HG02588 (cell line): ENCODE measurements at regions not wholly inside any gene's neighbourhood (a gene's known extent, or its start where the extent isn't known, plus 50 kb on each side); places are given as distances from the start of the nearest gene placed in this dataset.

Source experiments
- ATAC-seq: cut with Tn5 transposase; IDR thresholded peaks from one replicate; pipeline ENCODE4 v1.9.1; 2021; ENCODE audit warnings: mild to moderate bottlenecking, moderate library complexity; ENCODE audit not compliant: unreplicated experiment

DNA sequence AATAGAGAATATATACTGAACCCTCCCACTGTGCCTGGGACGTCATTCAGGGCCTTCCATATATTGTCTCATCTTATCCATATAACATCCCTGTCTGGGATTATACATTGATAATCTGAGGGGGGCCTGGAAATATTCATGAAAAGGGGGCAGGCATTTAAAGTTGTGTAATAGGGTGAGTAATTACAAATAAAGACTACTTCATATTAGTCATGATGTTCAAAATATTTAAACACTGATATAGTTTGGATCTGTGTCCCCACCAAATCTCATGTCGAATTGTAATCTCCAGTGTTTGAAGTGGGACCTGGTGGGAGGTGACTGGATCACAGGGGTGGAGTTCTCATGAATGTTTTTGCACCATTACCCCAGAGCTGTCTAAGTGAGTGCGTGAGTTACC, 97.8 kb downstream of the AQP9 start:
- ATAC-seq: no peak

DNA sequence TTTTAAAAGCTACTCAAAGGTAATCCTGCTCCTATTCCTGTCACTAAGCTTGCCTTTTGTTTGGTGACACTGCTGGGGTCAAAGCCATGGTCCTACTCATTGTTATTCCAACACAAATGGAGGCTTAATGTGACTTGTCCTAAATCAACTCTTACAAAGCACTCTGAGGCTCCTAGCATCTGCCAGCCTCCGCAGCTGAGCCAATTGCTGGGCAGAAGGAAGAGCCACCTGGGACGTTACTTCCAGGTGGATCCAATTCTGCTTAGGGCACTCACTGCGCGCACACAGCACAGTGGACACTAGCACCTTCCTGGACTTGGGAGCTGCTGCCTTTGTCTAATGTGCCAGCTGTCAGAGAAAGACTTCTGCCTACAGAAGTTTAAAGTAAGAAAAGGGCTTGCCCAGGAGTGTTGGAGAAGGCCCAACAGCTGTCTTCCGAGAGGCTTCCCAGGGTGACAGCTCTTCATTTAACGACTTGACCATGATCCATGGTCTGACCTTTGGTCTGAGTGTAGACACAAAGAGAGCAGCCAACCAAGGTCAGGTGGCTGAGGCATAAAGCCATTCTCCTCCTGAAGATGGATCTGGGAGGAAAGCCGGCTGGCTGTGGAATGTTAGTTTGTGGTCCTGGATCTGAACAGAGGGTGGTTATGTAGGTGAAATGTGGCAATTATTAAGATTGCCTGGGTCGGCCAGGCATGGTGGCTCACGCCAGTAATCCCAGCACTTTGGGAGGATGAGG, 102.2 kb downstream of the AQP9 start:
- ATAC-seq: no peak

DNA sequence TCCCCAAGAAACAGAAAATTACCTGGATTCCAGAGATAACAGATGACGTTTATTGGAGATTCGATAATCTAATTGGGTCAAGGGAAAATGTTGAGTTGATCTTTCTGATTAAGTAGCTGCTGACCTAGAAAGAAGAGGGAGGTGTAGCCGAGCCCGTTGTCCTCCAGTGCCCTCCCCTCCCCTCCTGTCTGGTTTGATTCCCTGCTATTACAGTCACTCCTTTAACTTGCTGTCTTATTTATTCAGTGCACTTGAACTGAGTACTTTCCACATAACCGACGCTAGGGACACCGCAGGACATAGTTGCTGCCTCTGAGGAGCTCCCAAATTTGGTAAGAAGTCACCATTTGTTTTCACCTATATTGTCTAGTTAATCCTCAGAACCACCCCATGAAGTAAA, 103.7 kb downstream of the AQP9 start:
- no peak for ATAC-seq

DNA sequence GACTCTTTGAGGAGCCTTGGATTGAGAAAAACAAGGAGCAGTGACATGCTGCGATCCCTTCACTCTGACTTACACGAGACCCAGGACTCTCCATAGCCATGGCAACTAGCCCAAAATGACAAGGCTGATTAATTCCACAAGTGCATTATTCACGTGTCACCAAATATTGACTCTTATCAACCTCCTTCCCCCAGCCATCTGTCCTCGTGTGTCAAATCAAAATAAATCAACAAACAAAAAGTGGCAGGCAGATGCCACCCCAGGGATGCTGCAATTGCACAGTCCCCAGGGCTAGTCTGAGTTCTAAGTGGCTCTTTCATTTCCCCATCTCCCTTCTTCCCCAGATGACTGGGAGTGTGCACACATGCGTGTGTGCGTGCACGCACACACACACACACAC, 104.9 kb downstream of the AQP9 start:
- no peak for ATAC-seq

DNA sequence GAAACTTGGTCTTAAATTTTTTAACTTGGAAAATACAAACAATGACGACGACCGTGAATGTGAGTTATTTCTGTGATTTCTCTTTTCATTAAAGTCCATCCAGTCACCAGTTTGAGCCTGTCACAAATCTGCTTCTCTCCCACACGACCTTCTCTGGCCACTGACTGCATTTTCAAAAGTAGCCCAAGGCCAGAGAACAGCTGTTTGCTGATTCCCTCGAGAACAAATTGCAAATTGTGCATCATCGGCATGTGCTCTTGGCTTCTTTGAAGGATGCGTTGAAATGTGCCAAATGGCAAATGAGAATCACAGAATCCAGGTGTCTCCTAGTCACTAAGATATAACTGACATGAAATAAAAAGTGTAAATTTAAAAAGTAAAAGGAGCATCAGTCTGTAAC, 106.4 kb downstream of the AQP9 start:
- no peak for ATAC-seq

DNA sequence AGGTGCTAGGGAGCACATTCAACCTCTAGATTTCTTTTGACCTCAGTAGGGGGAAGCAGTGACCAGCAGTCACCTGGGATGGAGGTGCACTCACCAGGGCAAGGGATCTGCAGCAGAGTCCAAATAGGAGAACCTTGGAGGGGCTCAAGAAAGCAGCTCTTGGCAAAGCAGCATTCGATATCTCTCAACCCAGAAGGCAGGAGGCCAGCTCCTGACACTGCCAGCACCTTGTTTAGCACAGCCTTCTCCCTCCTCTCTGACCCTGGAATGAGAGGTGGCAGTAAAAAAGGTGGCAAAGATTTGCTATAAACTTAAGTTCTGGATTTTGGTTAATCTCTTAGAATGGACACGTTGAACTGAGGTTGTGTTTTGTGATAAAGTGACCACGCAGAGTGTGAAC, 107.9 kb downstream of the AQP9 start:
- no peak for ATAC-seq

DNA sequence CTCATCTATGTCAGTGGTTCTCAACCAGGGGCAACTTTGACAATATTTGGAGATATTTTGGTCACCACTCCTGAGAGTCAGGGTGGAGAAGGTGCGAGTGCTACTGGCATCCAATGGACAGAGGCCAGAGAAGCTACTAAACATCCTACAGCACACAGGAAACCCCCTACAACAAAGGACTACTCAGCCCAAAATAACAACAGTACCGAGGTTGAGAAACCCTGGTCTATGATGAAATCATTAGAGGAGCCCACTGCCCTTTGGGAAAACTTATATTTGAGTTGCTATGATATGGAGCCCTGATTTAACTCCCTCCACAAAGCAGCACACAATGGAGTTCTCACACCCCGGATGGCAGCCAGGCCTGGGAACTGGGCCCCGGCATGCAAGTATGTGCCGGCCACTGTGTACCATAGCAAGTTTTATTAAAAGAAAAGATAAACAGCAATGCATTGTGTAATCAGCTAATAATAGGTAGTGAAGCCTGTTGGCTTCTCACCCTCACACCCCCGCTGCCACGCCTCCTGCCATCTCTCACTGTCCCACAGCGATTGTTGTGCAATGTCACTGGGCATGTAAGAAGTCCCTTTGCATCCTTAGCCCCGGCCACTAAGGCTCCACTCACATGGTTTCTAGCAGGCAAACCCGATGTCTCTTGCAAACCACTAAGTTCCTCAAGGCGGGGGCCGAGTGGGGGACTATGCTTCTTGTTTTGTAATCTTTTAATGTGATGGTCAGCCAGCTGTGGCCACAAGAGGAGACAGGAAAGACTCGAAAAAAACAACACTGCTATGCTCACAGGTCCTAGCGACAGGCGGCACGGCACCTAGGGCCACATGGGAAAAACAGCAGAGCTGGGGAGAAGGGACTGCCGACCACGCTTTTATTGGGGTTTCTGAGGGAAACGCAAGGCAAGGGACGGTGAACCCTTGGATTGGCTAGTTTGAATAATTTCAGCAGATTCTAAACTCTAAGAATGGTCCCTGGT, 110.0 kb downstream of the AQP9 start:
- ATAC-seq: no peak

DNA sequence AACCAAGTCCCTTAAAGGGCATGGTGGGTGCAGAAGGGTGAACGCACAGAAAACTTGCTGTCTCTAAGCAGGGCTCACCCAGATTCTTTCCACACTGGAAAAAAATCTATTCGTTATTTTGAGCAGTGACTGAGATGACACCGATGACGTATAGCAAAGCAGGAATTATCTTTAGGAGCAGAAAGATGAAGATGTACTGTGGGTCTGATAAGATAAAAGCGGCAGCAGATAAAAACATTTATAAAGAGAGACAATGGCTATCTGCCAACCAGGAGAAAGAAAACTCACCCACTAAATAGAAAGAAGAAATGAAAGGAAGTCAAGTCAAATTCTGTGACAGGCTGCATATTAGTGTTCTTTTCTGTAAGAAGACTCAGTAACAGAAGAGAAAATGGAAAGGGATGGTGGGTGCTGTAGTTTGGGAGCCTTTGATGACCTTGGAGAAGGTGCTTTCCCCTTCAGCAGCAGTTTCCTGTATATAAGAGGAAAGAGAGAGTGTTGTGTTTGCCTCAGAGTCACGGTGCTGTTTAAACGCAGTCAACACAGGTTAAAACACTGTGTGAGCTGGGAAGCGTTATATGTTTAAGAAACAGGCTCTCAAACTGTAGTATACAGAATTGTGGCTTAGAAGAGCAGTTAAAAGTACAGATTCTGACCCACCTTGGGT, 111.6 kb downstream of the AQP9 start:
- no peak for ATAC-seq

DNA sequence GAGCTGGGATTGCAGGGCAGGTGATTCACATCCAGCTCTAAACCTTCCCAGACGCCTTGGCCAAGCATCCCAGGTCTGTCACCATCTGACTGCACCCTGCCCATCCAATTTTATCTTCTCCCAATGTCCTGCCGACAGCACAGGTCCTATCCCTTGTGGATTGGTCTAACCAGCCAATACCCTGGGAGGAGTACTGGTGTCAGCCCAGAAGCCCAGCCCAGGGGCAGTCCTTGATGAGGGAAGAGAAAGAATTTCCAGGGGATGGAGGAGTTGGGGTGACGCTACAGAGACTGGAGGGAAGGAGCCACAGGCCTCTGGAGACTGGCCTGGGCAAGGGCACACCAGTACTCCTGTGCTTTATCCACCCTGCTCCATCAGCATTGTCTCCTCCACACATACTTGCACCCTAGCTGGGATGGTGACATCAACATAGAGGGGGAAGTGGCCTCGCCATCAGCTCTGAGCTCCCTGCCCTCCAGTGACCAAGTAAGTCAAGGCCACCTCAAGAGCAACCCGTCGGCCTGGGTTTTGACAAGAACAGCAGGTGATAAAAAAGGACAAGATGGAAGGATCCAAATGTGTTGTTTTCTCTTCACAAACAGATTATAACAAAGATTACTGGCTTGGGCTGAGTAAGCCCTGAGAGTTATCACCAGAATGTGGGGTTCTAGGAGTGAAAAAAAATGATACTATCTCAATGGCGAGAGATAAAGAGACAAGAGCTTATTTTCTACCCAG, 114.6 kb downstream of the AQP9 start:
- ATAC-seq: no peak

DNA sequence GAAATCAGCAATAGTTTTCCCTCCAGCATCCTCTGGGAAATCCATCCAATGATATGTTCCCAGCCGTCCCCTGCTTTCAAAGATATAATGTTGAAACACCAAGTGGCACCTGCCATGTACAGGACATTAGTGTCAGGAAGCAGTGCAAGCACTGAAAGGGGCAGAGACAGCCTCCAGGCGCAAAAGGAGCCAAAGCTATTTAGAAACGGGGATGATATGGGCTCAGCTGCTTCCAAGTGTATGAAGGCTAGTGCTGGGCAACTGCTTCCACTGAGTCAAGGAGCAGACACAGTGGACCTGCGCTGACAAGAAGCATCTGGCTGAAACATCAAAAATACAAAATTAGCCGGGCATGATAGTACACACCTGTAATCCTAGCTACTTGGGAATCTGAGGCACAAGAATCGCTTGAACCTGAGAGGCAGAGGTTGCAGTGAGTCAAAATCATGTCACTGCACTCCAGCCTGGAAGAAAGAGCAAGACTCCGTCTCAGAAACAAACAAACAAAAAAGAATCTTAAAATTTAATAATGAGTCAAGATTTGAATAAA, 119.7 kb downstream of the AQP9 start:
- ATAC-seq: no peak

DNA sequence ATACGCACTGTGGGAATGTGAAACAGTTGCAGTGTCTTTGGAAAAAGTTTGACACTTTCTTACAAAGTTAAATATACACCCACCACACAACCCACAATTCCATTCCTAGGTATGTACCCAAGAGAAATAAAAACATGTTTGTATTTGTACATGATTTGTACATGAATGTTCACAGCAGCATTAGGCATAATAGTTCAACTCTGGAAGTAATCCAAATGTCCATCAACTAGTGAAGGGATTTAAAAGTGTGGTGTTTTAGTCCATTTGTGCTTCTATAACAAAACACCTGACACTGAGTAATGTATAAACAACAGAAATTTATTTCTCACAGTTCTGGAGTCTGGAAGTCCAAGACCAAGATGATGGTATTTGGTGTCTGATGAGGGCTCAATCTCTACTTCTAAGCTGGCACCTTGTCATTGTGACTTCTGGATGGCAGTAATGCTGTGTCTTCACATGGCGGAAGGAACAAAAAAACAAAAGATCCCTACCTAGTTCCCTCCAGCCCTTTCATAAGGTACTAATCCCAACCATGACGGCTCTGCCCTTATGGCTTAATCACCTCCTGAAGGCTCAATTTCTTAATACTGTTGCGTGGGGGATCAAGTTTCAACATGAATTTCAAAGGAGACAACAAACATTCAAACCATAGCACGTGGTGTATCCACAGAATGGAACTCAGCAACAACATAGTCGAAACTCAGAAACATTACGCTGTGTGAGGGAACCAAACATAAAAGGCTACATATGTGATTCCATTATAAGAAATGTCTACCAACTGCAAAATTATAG, 120.5 kb downstream of the AQP9 start:
- ATAC-seq: no peak

DNA sequence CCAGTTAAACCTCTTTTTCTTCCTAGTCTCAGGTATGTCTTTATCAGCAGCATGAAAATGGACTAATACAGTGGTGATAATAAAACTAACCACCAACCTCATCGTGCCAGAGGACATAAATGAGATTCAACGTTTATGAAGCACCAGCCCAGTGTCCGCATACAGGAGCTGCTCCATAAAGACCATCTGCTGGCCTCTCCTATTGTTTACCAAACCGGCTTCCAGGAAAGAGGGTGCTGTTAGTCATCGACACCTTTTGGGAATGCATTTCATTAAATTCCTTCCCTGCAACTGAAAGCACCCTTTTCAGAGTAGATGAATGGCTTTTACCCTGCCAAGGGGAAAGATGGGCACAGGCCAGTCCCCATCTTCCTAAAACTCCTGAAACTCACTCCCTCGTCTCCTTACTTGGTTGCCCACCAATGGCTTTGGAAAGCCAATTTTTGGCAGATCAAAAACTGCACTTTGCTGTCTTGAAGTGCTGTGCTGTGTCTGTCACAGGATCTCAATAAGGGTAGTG, 122.1 kb downstream of the AQP9 start:
- no peak for ATAC-seq

DNA sequence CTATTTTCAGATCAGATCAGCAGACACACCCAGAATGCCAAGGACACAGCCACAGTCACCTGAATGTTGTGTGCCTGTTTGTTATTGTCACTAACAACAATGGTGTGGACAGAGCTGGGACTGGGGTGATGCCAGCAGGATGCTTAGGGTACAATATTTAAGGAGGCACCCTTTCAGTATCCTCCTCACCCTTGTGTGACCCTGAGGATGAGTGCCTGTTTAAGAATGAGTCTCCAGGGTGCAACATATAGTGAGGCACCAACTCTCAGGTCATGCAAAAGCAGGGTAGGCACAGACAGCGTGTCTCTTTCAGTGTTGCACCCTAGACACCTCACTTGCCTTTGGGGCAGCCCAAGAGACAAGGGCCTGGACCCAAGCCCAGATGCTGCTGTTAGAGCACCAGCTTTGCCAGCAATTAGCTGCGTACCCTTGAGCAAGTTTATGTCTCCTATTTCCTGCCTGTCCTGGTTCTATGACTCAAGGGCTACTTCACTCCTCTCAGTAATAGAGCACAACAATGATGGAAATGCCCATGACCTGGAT, 122.6 kb downstream of the AQP9 start:
- no peak for ATAC-seq

DNA sequence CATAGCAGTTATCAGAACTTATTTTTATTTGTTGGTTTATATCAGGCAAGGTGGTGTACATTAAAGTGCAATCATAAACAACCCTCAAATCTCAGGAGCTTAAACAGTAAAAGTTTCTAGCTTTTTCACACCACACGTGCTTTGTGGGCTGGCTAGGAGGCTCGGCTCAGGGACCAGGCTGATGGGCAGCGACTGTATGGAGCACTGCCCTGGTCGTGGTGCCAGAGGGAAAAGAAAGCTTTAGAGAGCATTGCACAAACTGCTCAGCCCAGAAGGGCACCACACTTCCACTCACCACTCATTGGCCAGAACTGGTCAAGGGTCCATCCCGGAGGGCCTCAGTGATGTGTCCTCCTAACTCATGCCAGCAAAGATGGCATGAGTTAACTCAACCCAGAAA, 123.2 kb downstream of the AQP9 start:
- no peak for ATAC-seq

DNA sequence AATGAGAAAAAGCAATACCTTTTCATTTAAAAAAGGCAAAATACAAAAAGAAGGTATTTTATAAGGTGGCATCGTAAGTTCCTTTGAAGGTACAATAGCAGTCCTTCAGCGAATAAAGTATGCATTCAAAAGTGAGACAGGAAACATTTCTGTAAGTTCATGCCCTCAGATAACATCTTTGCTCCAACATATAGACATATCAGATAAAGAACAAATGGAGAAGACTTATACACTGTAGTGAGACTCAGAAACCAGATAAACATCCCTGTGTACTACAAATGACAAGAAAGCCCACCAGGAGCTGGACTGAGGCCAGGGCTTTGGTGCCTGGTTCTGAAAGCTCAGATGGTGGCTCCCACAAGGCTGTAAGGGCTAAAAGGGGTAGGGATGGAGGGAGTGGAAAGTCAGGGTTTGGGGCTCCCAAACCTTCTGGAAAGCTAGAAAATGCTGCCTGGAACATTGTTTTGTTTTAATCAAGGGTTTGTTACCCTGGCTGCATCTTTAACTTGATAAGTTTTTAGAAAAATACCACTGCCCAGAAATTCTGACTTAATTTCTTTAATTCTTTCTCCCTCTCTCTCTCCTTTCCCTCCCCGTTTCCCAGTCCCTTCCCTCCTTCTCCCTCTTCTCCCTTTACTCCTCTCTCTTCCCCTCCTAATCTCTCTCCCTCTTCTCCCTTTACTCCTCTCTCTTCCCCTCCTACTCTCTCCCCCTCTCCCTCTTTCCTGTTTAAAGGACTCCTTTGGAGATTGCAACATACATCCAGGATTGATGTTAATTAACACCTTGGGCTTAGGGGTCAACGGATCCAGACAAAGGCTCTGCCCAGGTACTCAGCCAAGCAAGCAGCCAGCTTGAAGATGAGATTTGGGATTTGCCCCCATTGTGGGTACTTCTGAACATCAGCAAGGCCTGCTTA, 126.1 kb downstream of the AQP9 start:
- ATAC-seq: no peak

DNA sequence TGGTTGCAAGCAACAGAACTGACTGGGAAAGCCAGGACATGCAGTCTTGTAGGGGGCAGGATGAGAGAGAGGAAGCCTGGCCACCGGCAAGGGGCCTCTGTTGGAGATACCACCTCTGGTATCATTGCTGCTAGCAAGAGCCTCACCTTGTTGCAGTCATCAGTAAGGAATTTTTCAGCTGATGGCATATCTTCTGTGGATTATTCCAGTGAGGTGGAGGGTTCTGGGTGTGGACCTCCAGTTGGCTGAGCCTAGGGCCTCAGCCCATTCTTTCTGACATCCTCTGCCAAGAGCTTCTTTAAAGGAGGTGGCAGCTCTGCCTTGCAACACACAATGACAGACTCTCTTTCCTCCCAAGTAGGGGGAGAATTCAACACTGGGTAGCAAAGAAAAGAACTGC, 128.9 kb downstream of the AQP9 start:
- no peak for ATAC-seq

DNA sequence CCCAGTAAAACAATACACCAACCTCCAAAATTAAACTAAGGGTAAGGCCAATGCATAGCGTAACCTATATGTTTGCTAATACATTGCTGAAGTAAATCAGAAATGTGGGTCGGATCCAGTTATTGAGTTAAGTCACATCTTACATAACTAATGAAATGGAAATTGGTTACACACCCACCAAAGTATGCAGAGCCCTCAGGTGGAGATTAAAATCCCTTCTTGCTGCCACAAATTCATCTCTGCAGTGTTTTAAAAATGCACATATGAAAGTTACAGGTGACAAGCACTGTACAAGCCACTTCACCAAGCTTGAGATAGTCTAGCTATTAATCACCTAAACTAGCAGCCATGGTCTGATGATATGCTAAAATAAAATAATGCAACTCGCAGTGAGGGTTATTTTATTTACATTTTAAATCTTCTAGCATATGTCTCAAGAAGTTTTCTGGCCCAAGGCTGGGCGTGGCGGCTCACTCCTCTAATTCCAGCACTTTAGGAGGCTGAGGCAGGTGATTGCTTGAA, 130.6 kb downstream of the AQP9 start:
- ATAC-seq: no peak
